Adrenal gland (tissue), 5 donors: ENCODE measurements at regions not wholly inside any gene's neighbourhood (a gene's known extent, or its start where the extent isn't known, plus 50 kb on each side); places are given as distances from the start of the nearest gene placed in this dataset.

Experiments
- CTCF ChIP-seq, 6 experiments: fragments of 450-650 bp in 4 of 6; fragments of 200-600 bp in 2 of 6; sonication (generic) in 1 of 6; IDR thresholded peaks; 1 replicate in 5 of 6; 2 replicates in 1 of 6; pipeline versions ENCODE4 v1.5.1 to v1.8.0; 2016 to 2021; ENCODE audit warnings: antibody characterized with exemption in 6 of 6, mild to moderate bottlenecking in 2 of 6, moderate library complexity in 1 of 6
- POLR2A ChIP-seq, 2 donors: fragments of 450-650 bp; IDR thresholded peaks; one replicate each; pipeline ENCODE4 v1.6.1; 2017; ENCODE audit warnings: antibody characterized with exemption in 2 of 2, mild to moderate bottlenecking in 2 of 2, moderate library complexity in 1 of 2
- donor health status: DM: no; HTN: no; CAD: no.

GRCh38 chr16:9663588-9663987 is 518.6 kb downstream of the GRIN2A start:
- TF ChIP-seq POLR2A (IDR thresholded peaks at IDR 0.05), result no peak
- TF ChIP-seq CTCF (IDR thresholded peaks at IDR 0.05), result no peak
